H9 (cell line): ENCODE measurements at regions not wholly inside any gene's neighbourhood (a gene's known extent, or its start where the extent isn't known, plus 50 kb on each side); places are given as distances from the start of the nearest gene placed in this dataset.

Source experiments
- DNase-seq: peaks from one replicate; pipeline ENCODE4 v3.0.0-alpha.2; 2017
- H2AFZ ChIP-seq: one replicate; pipeline ENCODE4 v1.6.1; 2013; ENCODE audit warnings: mild to moderate bottlenecking, low read length, control low read depth, moderate library complexity
- H2AK5ac ChIP-seq: 2 replicates; pipeline ENCODE4 v1.6.1; 2013; ENCODE audit warnings: low read length, control low read depth, mixed read lengths; ENCODE audit not compliant: insufficient read length
- H2BK120ac ChIP-seq: one replicate; pipeline ENCODE4 v1.6.1; 2013; ENCODE audit warnings: low read depth, mild to moderate bottlenecking, low read length, control low read depth, inconsistent platforms; ENCODE audit not compliant: poor library complexity, severe bottlenecking
- H2BK12ac ChIP-seq: 2 replicates; pipeline ENCODE4 v1.6.1; 2013; ENCODE audit warnings: low read length, control low read depth, mixed read lengths, low read depth; ENCODE audit not compliant: insufficient read length
- H2BK15ac ChIP-seq: 2 replicates; pipeline ENCODE4 v1.6.1; 2013; ENCODE audit warnings: low read depth, low read length, control low read depth
- H2BK20ac ChIP-seq: one replicate; pipeline ENCODE4 v1.6.1; 2013; ENCODE audit warnings: low read depth, mild to moderate bottlenecking, low read length, control low read depth, inconsistent platforms; ENCODE audit not compliant: poor library complexity, severe bottlenecking
- H2BK5ac ChIP-seq: 2 replicates; pipeline ENCODE4 v1.6.1; 2013; ENCODE audit warnings: low read length, control low read depth, mixed read lengths; ENCODE audit not compliant: insufficient read length
- H3K14ac ChIP-seq: 2 replicates; pipeline ENCODE4 v1.6.1; 2013; ENCODE audit warnings: low read length, control low read depth; ENCODE audit not compliant: insufficient read depth
- H3K18ac ChIP-seq: 2 replicates; pipeline ENCODE4 v1.6.1; 2013; ENCODE audit warnings: low read depth, mild to moderate bottlenecking, mixed read lengths, low read length, control low read depth; ENCODE audit not compliant: insufficient read length
- H3K23ac ChIP-seq: 2 replicates; pipeline ENCODE4 v1.6.1; 2013; ENCODE audit warnings: low read length, control low read depth, mixed read lengths, low read depth; ENCODE audit not compliant: insufficient read length
- H3K23me2 ChIP-seq: 2 replicates; pipeline ENCODE4 v1.6.1; 2013; ENCODE audit warnings: low read depth, mild to moderate bottlenecking, mixed read lengths, low read length, control low read depth; ENCODE audit not compliant: insufficient read length, poor library complexity, severe bottlenecking
- H3K27ac ChIP-seq: 2 replicates; pipeline ENCODE4 v1.5.1; 2013; ENCODE audit warnings: low read length, control low read depth, mixed read lengths, low read depth; ENCODE audit not compliant: insufficient read length
- H3K27me3 ChIP-seq: 2 replicates; pipeline ENCODE4 v1.6.1; 2013; ENCODE audit warnings: low read length, control low read depth, inconsistent platforms; ENCODE audit not compliant: insufficient read depth
- H3K4ac ChIP-seq: 2 replicates; pipeline ENCODE4 v1.6.1; 2013; ENCODE audit warnings: low read depth, mild to moderate bottlenecking, control low read depth, inconsistent platforms, low read length, moderate library complexity
- H3K4me1 ChIP-seq: 2 replicates; pipeline ENCODE4 v1.6.1; 2013; ENCODE audit warnings: low read length, control low read depth, inconsistent platforms; ENCODE audit not compliant: insufficient read depth
- H3K4me2 ChIP-seq: 2 replicates; pipeline ENCODE4 v1.6.1; 2013; ENCODE audit warnings: low read length, control low read depth, mixed read lengths; ENCODE audit not compliant: insufficient read length, insufficient read depth
- H3K56ac ChIP-seq: 2 replicates; pipeline ENCODE4 v1.6.1; 2013; ENCODE audit warnings: low read depth, mild to moderate bottlenecking, mixed read lengths, low read length, control low read depth; ENCODE audit not compliant: insufficient read length
- H3K79me1 ChIP-seq: 2 replicates; pipeline ENCODE4 v1.6.1; 2013; ENCODE audit warnings: low read depth, mild to moderate bottlenecking, moderate library complexity, low read length, control low read depth, inconsistent platforms; ENCODE audit not compliant: insufficient read depth, poor library complexity, severe bottlenecking
- H3K79me2 ChIP-seq: 2 replicates; pipeline ENCODE4 v1.6.1; 2013; ENCODE audit warnings: low read length, control low read depth, inconsistent platforms; ENCODE audit not compliant: insufficient read depth
- H3K9ac ChIP-seq: 2 replicates; pipeline ENCODE4 v1.6.1; 2013; ENCODE audit warnings: low read length, control low read depth, mixed read lengths; ENCODE audit not compliant: insufficient read length; ENCODE audit errors: extremely low read depth
- H3K9me3 ChIP-seq: one replicate; pipeline ENCODE4 v1.6.1; 2013; ENCODE audit warnings: low read depth, low read length, inconsistent platforms; ENCODE audit not compliant: control insufficient read depth
- H3T11ph ChIP-seq: one replicate; pipeline ENCODE4 v1.6.1; 2013; ENCODE audit warnings: mild to moderate bottlenecking, low read length, control low read depth, inconsistent platforms
- H4K20me1 ChIP-seq: one replicate; pipeline ENCODE4 v1.6.1; 2013; ENCODE audit not compliant: control insufficient read depth, insufficient read length, insufficient read depth
- H4K5ac ChIP-seq: 2 replicates; pipeline ENCODE4 v1.6.1; 2013; ENCODE audit warnings: low read depth, mild to moderate bottlenecking, mixed read lengths, low read length, control low read depth; ENCODE audit not compliant: insufficient read length
- H4K8ac ChIP-seq: replicated peaks from 2 replicates; pipeline ENCODE4 v1.6.1; 2013; ENCODE audit warnings: low read length, control low read depth, mixed read lengths, low read depth; ENCODE audit not compliant: insufficient read length
- H4K91ac ChIP-seq: 2 replicates; pipeline ENCODE4 v1.6.1; 2013; ENCODE audit warnings: low read depth, mild to moderate bottlenecking, moderate library complexity, mixed read lengths, low read length, control low read depth; ENCODE audit not compliant: insufficient read length
- H3K27ac Mint-ChIP-seq, 3 experiments: 2 replicates in 2 of 3; 3 replicates in 1 of 3; pipeline ENCODE4 v1.8.0; 2020 to 2021; ENCODE audit warnings: mixed read lengths in 3 of 3, mild to moderate bottlenecking in 1 of 3, moderate library complexity in 1 of 3
- H3K27me3 Mint-ChIP-seq: 2 replicates; pipeline ENCODE4 v1.8.0; 2021; ENCODE audit warnings: low read depth, mild to moderate bottlenecking, moderate library complexity, mixed read lengths
- H3K36me3 Mint-ChIP-seq, 3 experiments: 2 replicates in 2 of 3; 3 replicates in 1 of 3; pipeline ENCODE4 v1.8.0; 2020 to 2021; ENCODE audit warnings: low read depth in 3 of 3, mixed read lengths in 3 of 3; ENCODE audit not compliant: insufficient read depth in 1 of 3
- H3K4me1 Mint-ChIP-seq, 2 experiments: 2 replicates each; pipeline ENCODE4 v1.8.0; 2020; ENCODE audit warnings: mixed read lengths in 2 of 2
- H3K4me3 Mint-ChIP-seq, 2 experiments: 2 replicates in 1 of 2; 3 replicates in 1 of 2; pipeline ENCODE4 v1.8.0; 2020 to 2021; ENCODE audit warnings: mild to moderate bottlenecking in 2 of 2, mixed read lengths in 2 of 2, moderate library complexity in 1 of 2
- H3K9me3 Mint-ChIP-seq, 2 experiments: 2 replicates in 1 of 2; 3 replicates in 1 of 2; pipeline ENCODE4 v1.8.0; 2020; ENCODE audit warnings: mild to moderate bottlenecking in 2 of 2, mixed read lengths in 2 of 2, moderate library complexity in 1 of 2
- WGBS: extraction: QIAGEN DNeasy Blood & Tissue Kit; methylation state at CpG from one replicate; pipeline ENCODE4 v1.1.7; 2013; ENCODE audit warnings: missing lambda C conversion rate, low lambda C conversion rate, mixed read lengths; ENCODE audit not compliant: insufficient read length; ENCODE audit errors: extremely low coverage; 5-methylcytosine and 5-hydroxymethylcytosine counted together
- TF ChIP-seq, protein P1 (sequence below): fragments of 200-600 bp; sonication (generic); conservative IDR thresholded peaks from 3 replicates; pipeline ENCODE4 v1.8.0; 2021; ENCODE audit warnings: antibody characterized with exemption, mild to moderate bottlenecking

DNA sequence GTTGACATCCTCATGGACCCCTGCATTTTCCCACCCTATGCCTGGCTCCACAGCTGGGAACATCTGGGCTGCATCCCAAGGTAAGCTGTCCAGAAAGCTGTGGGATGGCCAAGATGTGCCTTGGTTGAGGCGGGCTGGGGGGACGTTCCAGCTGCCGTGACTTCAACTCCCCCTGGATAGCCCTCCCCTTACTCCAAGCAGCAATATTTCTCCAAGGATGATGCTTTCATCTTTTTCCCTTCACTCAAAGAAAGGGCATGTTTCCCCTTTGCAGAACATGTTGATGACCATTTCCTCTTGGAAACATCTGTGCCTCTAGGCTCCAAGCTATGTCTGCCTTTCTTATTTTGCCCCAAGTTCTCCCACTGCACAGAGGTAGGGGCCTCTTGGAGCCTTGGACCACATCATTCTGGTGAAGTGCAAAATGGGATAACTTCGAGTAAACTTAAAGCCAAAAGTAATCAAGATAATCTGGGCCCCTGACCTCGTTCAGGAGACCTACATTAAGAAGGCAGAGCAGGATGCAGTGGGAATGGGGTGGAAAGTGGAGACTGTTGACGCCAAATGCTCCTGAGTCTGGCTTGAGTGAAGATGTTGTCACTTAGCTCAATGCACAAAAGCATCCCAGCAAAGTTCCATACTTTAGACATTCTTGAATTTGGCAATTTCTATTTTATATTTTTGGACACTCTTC lies 175.2 kb downstream of the GAS1 start:
- H3K4me1 Mint-ChIP-seq: no peaks in the 10 kb centered on the region
- no peak overlapping the region for H2BK120ac ChIP-seq
- H4K5ac ChIP-seq: no peak overlapping the region
- no peak overlapping the region for H3K4ac ChIP-seq
- no peak overlapping the region for H4K91ac ChIP-seq
- peaks cover 5% of the 10 kb centered on the region for H3K27me3 Mint-ChIP-seq
- no peaks in the 10 kb centered on the region for H4K20me1 ChIP-seq
- DNase-seq: no peak
- no CpG with 5 or more reads among the region's 6 CpGs for WGBS
- H3K23ac ChIP-seq: no peak overlapping the region
- H3K9ac ChIP-seq: no peak overlapping the region
- H3K27ac Mint-ChIP-seq: no peak overlapping the region
- H3T11ph ChIP-seq: no peak overlapping the region
- TF ChIP-seq, protein P1, sequence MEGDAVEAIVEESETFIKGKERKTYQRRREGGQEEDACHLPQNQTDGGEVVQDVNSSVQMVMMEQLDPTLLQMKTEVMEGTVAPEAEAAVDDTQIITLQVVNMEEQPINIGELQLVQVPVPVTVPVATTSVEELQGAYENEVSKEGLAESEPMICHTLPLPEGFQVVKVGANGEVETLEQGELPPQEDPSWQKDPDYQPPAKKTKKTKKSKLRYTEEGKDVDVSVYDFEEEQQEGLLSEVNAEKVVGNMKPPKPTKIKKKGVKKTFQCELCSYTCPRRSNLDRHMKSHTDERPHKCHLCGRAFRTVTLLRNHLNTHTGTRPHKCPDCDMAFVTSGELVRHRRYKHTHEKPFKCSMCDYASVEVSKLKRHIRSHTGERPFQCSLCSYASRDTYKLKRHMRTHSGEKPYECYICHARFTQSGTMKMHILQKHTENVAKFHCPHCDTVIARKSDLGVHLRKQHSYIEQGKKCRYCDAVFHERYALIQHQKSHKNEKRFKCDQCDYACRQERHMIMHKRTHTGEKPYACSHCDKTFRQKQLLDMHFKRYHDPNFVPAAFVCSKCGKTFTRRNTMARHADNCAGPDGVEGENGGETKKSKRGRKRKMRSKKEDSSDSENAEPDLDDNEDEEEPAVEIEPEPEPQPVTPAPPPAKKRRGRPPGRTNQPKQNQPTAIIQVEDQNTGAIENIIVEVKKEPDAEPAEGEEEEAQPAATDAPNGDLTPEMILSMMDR: no peak
- H3K18ac ChIP-seq: no peak overlapping the region
- H3K27ac ChIP-seq: no peak overlapping the region
- H3K27me3 ChIP-seq: no peaks in the 10 kb centered on the region
- no peak overlapping the region for H2BK20ac ChIP-seq
- H3K4me2 ChIP-seq: no peak overlapping the region
- no peak overlapping the region for H3K4me3 Mint-ChIP-seq
- H2AFZ ChIP-seq: no peak overlapping the region
- H3K56ac ChIP-seq: no peak overlapping the region
- no peaks in the 10 kb centered on the region; a peak in 1 of 5 replicates for H3K9me3 Mint-ChIP-seq
- H2BK12ac ChIP-seq: no peak overlapping the region
- no peak overlapping the region for H4K8ac ChIP-seq
- no peaks in the 10 kb centered on the region for H3K23me2 ChIP-seq
- no peaks in the 10 kb centered on the region for H3K4me1 ChIP-seq
- H3K14ac ChIP-seq: no peak overlapping the region
- H3K79me1 ChIP-seq: no peaks in the 10 kb centered on the region
- no peaks in the 10 kb centered on the region for H3K79me2 ChIP-seq
- H2BK15ac ChIP-seq: no peak overlapping the region
- H3K9me3 ChIP-seq: no peaks in the 10 kb centered on the region
- H3K36me3 Mint-ChIP-seq: no peaks in the 10 kb centered on the region
- no peak overlapping the region for H2BK5ac ChIP-seq
- H2AK5ac ChIP-seq: no peak overlapping the region
